ENCODE measurements at regions not wholly inside any gene's neighbourhood (a gene's known extent, or its start where the extent isn't known, plus 50 kb on each side); places are given as distances from the start of the nearest gene placed in this dataset.

DNA sequence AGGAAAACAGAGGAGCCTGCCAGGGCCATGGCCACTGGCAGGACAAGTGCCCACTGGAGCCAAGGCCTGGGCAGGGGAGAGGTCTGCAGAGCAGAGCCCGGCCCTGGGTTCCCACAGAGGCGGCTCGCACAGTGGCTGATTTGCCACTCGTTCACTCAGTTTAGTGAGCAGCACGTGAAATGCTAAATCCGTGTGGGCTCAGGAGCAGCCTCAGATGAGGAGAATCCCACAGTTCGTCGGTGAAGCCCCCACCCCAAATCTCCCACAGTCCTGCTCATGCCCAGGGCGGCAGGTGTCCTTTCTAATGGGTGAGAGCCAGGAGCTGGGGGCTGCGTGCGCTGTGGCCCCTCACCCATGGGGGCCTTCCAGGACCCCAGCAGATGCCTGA is 107.7 kb upstream of the FAM20C start:
- TF ChIP-seq, protein P1, sequence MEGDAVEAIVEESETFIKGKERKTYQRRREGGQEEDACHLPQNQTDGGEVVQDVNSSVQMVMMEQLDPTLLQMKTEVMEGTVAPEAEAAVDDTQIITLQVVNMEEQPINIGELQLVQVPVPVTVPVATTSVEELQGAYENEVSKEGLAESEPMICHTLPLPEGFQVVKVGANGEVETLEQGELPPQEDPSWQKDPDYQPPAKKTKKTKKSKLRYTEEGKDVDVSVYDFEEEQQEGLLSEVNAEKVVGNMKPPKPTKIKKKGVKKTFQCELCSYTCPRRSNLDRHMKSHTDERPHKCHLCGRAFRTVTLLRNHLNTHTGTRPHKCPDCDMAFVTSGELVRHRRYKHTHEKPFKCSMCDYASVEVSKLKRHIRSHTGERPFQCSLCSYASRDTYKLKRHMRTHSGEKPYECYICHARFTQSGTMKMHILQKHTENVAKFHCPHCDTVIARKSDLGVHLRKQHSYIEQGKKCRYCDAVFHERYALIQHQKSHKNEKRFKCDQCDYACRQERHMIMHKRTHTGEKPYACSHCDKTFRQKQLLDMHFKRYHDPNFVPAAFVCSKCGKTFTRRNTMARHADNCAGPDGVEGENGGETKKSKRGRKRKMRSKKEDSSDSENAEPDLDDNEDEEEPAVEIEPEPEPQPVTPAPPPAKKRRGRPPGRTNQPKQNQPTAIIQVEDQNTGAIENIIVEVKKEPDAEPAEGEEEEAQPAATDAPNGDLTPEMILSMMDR (IDR thresholded peaks at IDR 0.05; ENCODE audit: insufficient read depth, missing control alignments), result no peak
- FAIRE-seq (no peak), DNase-seq (ENCODE audit: insufficient read length, low spot score) (no peak)

DNA sequence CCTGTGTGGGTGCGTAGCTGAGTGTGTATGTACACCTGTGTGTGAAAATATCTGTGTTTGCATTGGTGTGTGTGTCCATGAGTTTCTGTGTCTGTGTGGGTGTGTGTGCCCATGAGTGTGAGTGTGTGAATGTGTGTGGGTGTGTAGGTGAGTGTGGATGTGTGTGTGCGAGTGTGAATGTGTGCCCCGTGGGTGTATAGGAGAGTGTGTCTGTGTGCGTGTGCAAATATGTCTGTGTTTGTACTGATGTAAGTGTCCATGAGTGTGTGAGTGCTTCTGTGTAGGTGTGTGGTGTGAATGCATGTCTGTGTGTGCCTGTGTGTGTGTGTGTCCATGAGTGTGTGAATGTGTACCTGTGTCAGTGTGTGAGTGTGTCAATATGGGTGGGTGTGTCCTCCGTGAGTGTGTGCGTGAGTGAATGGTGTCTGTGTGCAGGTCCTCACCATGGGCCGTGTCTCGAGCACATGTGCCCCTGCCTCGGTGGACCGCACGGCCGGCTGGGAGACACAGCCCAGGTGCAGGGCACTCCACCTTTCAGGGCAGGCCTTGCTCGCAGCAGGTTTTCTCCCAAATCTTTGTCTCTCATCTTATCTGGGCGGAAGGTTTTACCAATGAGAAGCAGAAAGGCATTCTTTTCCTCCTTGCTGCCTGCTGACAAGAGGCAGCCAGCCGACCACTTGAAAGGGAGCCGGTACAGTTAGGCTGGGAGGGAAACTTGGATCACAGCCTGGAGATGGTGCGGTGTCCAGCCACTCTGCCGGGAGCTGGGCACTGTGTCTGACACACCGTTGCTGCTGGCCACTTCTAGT is 107.1 kb upstream of the FAM20C start:
- FAIRE-seq, result no peak
- DNase-seq (ENCODE audit: insufficient read length, low spot score), result no peak
- TF ChIP-seq, protein P1 (IDR thresholded peaks at IDR 0.05; ENCODE audit: insufficient read depth, missing control alignments), result no peak

DNA sequence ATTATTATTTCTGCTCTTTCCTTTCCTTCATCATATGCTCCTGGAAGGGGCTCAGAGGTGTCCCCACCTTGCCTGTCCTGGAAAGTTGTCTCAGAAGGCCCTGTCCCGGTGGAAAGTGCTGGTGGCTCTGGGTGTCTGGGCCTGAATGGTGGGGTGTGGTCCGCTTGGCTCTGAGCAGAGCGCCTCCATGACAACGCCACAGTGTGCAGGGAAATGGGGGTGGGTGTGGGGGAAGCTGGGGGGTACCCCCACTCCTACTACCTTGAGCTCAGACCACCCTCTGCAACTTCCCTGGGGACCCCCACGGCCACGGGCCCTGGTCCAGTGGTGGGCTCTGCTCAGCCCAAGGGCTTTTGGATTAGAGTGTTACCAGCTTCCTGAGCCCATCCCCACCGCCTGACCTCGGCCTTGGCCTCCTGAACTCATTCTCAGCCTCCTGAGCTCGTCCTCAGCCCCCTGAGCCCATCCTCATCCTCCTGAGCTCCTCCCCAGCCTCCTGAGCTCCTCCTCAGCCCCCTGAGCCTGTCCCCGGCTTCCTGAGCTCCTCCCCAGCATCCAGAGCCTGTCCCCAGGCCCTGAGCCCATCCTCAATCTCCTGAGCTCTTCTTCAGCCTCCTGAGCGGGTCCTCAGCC is 106.4 kb upstream of the FAM20C start:
- no peak for DNase-seq (ENCODE audit: insufficient read length, low spot score)
- FAIRE-seq, result no peak
- TF ChIP-seq, protein P1 (IDR thresholded peaks at IDR 0.05; ENCODE audit: insufficient read depth, missing control alignments), result no peak

DNA sequence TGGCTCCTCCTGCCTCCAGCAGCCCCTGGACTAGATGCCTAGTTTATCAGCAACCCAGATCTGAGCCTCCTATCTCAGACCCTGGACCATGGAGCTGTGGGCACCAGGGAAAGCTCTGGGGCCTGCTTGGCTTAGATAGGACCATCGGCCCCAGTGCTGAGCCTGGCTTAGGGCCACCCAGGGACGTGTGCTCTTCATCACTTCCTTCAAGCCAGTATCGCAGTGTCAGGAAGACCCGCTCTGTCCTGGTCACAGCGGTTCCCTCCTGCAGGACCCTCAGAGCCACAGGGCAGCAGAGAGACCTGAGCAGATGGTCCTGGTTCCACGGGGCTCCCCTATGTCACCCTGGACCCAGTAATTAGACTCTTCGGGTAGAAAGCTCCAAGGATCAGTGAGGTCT is 105.7 kb upstream of the FAM20C start:
- TF ChIP-seq, protein P1 (IDR thresholded peaks at IDR 0.05; ENCODE audit: insufficient read depth, missing control alignments), result no peak
- DNase-seq (ENCODE audit: insufficient read length, low spot score), result no peak
- no peak for FAIRE-seq

DNA sequence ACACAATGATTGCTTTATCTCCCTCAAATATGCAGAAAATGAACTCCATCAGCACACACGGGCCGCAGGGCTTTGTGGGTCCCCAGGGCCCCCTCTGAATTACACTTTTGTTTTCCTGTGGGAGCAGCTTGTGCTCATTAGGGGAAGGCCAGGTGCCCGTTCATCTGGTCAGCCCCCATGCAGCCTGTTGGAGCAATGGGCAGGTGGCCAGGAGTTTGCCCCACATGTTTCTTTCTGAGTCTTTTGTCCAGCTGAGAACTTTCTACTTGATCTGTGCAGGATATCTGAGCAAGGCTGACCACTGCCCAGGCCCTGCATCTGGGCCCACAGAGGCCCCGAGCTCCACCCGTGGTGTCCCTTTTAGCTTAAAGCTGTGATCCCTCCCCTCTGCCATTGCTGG is 105.3 kb upstream of the FAM20C start:
- TF ChIP-seq, protein P1 (IDR thresholded peaks at IDR 0.05; ENCODE audit: insufficient read depth, missing control alignments), result no peak

DNA sequence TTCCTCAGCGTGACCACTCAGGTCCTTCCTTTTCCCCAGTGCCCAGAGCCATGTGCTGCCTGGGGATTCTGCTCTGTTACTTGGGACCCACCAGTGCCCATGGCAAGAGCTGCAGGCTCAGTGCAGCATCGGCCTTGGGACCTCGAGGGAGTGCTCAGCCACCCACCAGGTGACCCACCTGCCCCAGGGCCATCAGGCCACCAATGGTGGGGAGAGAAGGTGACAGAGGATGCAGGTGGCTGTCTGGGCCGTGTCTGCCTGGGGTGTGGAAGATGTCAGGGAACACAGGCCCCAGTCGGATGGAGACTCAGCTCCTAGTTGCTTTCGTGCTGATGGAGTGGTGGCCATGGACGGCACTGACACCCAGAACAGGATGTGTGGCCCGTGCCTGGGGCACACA is 104.7 kb upstream of the FAM20C start:
- FAIRE-seq, result no peak
- TF ChIP-seq, protein P1 (IDR thresholded peaks at IDR 0.05; ENCODE audit: insufficient read depth, missing control alignments), result no peak
- no peak for DNase-seq (ENCODE audit: insufficient read length, low spot score)

More for the DNA sequence above, 105.3 kb upstream of the FAM20C start:
- FAIRE-seq (no peak), DNase-seq (ENCODE audit: insufficient read length, low spot score) (no peak)
